ENCODE measurements at regions not wholly inside any gene's neighbourhood (a gene's known extent, or its start where the extent isn't known, plus 50 kb on each side); places are given as distances from the start of the nearest gene placed in this dataset.

DNA sequence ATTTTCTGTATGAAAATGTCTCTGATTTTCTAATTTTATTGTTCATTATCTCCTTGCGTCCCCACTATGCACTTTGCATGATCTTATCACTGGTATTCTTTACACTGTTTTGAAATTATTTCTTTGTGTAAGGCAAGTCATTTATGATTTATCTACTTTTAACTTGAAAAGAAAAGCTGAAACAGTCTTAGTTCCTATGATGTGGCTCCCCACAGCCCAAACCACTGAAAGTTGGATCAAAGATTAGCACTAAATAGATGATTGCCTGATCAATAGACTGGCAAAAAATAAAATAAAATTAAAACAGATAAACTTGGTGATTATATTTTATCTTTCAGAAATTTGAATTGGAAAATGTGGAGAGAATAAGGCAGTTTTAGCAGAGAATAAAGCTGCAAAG is 1101.9 kb downstream of the PCDH9 start:
- TF ChIP-seq, protein P1, sequence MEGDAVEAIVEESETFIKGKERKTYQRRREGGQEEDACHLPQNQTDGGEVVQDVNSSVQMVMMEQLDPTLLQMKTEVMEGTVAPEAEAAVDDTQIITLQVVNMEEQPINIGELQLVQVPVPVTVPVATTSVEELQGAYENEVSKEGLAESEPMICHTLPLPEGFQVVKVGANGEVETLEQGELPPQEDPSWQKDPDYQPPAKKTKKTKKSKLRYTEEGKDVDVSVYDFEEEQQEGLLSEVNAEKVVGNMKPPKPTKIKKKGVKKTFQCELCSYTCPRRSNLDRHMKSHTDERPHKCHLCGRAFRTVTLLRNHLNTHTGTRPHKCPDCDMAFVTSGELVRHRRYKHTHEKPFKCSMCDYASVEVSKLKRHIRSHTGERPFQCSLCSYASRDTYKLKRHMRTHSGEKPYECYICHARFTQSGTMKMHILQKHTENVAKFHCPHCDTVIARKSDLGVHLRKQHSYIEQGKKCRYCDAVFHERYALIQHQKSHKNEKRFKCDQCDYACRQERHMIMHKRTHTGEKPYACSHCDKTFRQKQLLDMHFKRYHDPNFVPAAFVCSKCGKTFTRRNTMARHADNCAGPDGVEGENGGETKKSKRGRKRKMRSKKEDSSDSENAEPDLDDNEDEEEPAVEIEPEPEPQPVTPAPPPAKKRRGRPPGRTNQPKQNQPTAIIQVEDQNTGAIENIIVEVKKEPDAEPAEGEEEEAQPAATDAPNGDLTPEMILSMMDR (IDR thresholded peaks at IDR 0.05), result no peak
- TF ChIP-seq POLR2AphosphoS5 (IDR thresholded peaks at IDR 0.05), result no peak

Measured in suprapubic skin (tissue), 3 donors.